ENCODE measurements at regions not wholly inside any gene's neighbourhood (a gene's known extent, or its start where the extent isn't known, plus 50 kb on each side); places are given as distances from the start of the nearest gene placed in this dataset.

GRCh38 chr3:14335774-14336748 lies 66.3 kb upstream of the SLC6A6 start:
- no peak overlapping the region for H3K18ac ChIP-seq (ENCODE audit: low read length)
- H2BK15ac ChIP-seq (replicated peaks; ENCODE audit: low read depth): no peak overlapping the region
- no peak overlapping the region for H2BK5ac ChIP-seq (ENCODE audit: low read length)
- no peak overlapping the region for H4K5ac ChIP-seq (ENCODE audit: low read length)
- no peak overlapping the region for H3K23ac ChIP-seq (ENCODE audit: low read length)
- no peak overlapping the region for H2AK5ac ChIP-seq (ENCODE audit: low read length)
- no peaks in the 10 kb centered on the region for H3K79me1 ChIP-seq (ENCODE audit: low read length)
- no peaks in the 10 kb centered on the region for H3K36me3 ChIP-seq (ENCODE audit: control insufficient read depth, insufficient read depth, low read length)
- H3K4me1 ChIP-seq (ENCODE audit: control insufficient read depth, low read depth, low read length): peaks cover 2% of the 10 kb centered on the region
- H3K79me2 ChIP-seq (ENCODE audit: control insufficient read depth, insufficient read depth, low read length): no peaks in the 10 kb centered on the region
- no peak overlapping the region for H3K27ac ChIP-seq (ENCODE audit: low read depth, low read length)
- no peak overlapping the region for H3K4ac ChIP-seq (ENCODE audit: low read depth, low read length)
- H3K27me3 ChIP-seq (ENCODE audit: insufficient read depth, low read length, poor library complexity): no peaks in the 10 kb centered on the region
- H3K4me2 ChIP-seq (ENCODE audit: low read length): no peak overlapping the region
- no CpG with 5 or more reads among the region's 10 CpGs for WGBS (ENCODE audit: extremely low coverage, insufficient coverage, low lambda C conversion rate)
- no peak overlapping the region for H3K4me3 ChIP-seq (ENCODE audit: low read length)
- no peak for DNase-seq
- H2BK120ac ChIP-seq (ENCODE audit: low read depth, low read length): no peak overlapping the region
- H3K56ac ChIP-seq (ENCODE audit: low read length): no peak overlapping the region
- H3K9ac ChIP-seq (ENCODE audit: low read length): no peak overlapping the region
- no peak overlapping the region for H4K8ac ChIP-seq (ENCODE audit: low read depth, low read length)

GRCh38 chr3:14336749-14337598 lies 65.4 kb upstream of the SLC6A6 start:
- Histone ChIP-seq H3K79me1 (ENCODE audit: low read length) (no peaks in the 10 kb centered on the region), H4K8ac (ENCODE audit: low read depth, low read length) (no peak overlapping the region), H3K36me3 (ENCODE audit: control insufficient read depth, insufficient read depth, low read length) (no peaks in the 10 kb centered on the region), H3K27ac (ENCODE audit: low read depth, low read length) (no peak overlapping the region), H3K9ac (ENCODE audit: low read length) (no peak overlapping the region), H3K4me1 (ENCODE audit: control insufficient read depth, low read depth, low read length) (peaks cover 2% of the 10 kb centered on the region), H3K79me2 (ENCODE audit: control insufficient read depth, insufficient read depth, low read length) (no peaks in the 10 kb centered on the region), H2AK5ac (ENCODE audit: low read length) (no peak overlapping the region), H3K4me2 (ENCODE audit: low read length) (no peak overlapping the region), H3K4ac (ENCODE audit: low read depth, low read length) (no peak overlapping the region), H2BK15ac (replicated peaks; ENCODE audit: low read depth) (no peak overlapping the region), H3K18ac (ENCODE audit: low read length) (no peak overlapping the region), H3K4me3 (ENCODE audit: low read length) (no peak overlapping the region), H3K23ac (ENCODE audit: low read length) (no peak overlapping the region), H2BK120ac (ENCODE audit: low read depth, low read length) (no peak overlapping the region), H3K27me3 (ENCODE audit: insufficient read depth, low read length, poor library complexity) (no peaks in the 10 kb centered on the region), H4K5ac (ENCODE audit: low read length) (no peak overlapping the region), H3K56ac (ENCODE audit: low read length) (no peak overlapping the region), H2BK5ac (ENCODE audit: low read length) (no peak overlapping the region)
- no CpG with 5 or more reads among the region's 17 CpGs for WGBS (ENCODE audit: extremely low coverage, insufficient coverage, low lambda C conversion rate)
- DNase-seq: no peak

GRCh38 chr3:14337828-14338227 lies 64.6 kb upstream of the SLC6A6 start:
- Histone ChIP-seq H3K56ac (ENCODE audit: low read length) (no peak overlapping the region), H3K18ac (ENCODE audit: low read length) (no peak overlapping the region), H3K27ac (ENCODE audit: low read depth, low read length) (no peak overlapping the region), H2BK15ac (replicated peaks; ENCODE audit: low read depth) (no peak overlapping the region), H3K4me3 (ENCODE audit: low read length) (no peak overlapping the region), H3K27me3 (ENCODE audit: insufficient read depth, low read length, poor library complexity) (no peaks in the 10 kb centered on the region), H3K9ac (ENCODE audit: low read length) (no peak overlapping the region), H2BK120ac (ENCODE audit: low read depth, low read length) (no peak overlapping the region), H2AK5ac (ENCODE audit: low read length) (no peak overlapping the region), H3K36me3 (ENCODE audit: control insufficient read depth, insufficient read depth, low read length) (no peaks in the 10 kb centered on the region), H3K4ac (ENCODE audit: low read depth, low read length) (no peak overlapping the region), H4K5ac (ENCODE audit: low read length) (no peak overlapping the region), H2BK5ac (ENCODE audit: low read length) (no peak overlapping the region), H3K4me1 (ENCODE audit: control insufficient read depth, low read depth, low read length) (peaks cover 2% of the 10 kb centered on the region), H3K79me1 (ENCODE audit: low read length) (no peaks in the 10 kb centered on the region), H4K8ac (ENCODE audit: low read depth, low read length) (no peak overlapping the region), H3K79me2 (ENCODE audit: control insufficient read depth, insufficient read depth, low read length) (no peaks in the 10 kb centered on the region), H3K4me2 (ENCODE audit: low read length) (no peak overlapping the region), H3K23ac (ENCODE audit: low read length) (no peak overlapping the region)
- no CpG with 5 or more reads among the region's 6 CpGs for WGBS (ENCODE audit: extremely low coverage, insufficient coverage, low lambda C conversion rate)
- DNase-seq: no peak

DNA sequence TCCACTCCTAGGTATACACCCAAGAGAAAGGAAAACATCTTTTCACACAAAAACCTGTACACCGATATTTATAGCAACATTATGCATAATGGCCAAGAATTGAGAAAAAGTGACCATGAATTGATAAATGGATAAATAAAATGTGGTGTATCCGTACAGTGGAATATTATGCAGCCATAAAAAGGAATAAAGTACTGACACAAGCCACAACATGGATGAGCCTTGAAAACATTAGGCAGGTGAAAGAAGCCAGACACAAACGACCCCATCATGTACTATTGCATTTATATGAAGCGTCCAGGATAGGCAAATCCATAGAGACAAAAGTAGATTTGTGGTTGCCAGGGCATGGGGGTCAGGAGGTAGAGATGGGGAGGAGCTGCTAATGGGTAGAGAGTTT lies 64.2 kb upstream of the SLC6A6 start:
- H2AK5ac ChIP-seq (ENCODE audit: low read length): no peak overlapping the region
- no peaks in the 10 kb centered on the region for H3K79me2 ChIP-seq (ENCODE audit: control insufficient read depth, insufficient read depth, low read length)
- H3K56ac ChIP-seq (ENCODE audit: low read length): no peak overlapping the region
- H4K8ac ChIP-seq (ENCODE audit: low read depth, low read length): no peak overlapping the region
- H4K5ac ChIP-seq (ENCODE audit: low read length): no peak overlapping the region
- no peak overlapping the region for H3K4me2 ChIP-seq (ENCODE audit: low read length)
- H3K27ac ChIP-seq (ENCODE audit: low read depth, low read length): no peak overlapping the region
- H3K79me1 ChIP-seq (ENCODE audit: low read length): no peaks in the 10 kb centered on the region
- H3K18ac ChIP-seq (ENCODE audit: low read length): no peak overlapping the region
- no peak overlapping the region for H3K4me3 ChIP-seq (ENCODE audit: low read length)
- H3K4ac ChIP-seq (ENCODE audit: low read depth, low read length): no peak overlapping the region
- H2BK15ac ChIP-seq (replicated peaks; ENCODE audit: low read depth): no peak overlapping the region
- H3K23ac ChIP-seq (ENCODE audit: low read length): no peak overlapping the region
- no peak overlapping the region for H3K9ac ChIP-seq (ENCODE audit: low read length)
- H3K36me3 ChIP-seq (ENCODE audit: control insufficient read depth, insufficient read depth, low read length): no peaks in the 10 kb centered on the region
- no peak overlapping the region for H2BK120ac ChIP-seq (ENCODE audit: low read depth, low read length)
- WGBS (ENCODE audit: extremely low coverage, insufficient coverage, low lambda C conversion rate): no CpG with 5 or more reads among the region's 4 CpGs
- no peak overlapping the region for H2BK5ac ChIP-seq (ENCODE audit: low read length)
- no peak for DNase-seq
- H3K27me3 ChIP-seq (ENCODE audit: insufficient read depth, low read length, poor library complexity): no peaks in the 10 kb centered on the region
- H3K4me1 ChIP-seq (ENCODE audit: control insufficient read depth, low read depth, low read length): peaks cover 2% of the 10 kb centered on the region

- H3K4me1 ChIP-seq (ENCODE audit: control insufficient read depth, low read depth, low read length): peaks cover 2% of the 10 kb centered on the region
- H3K4ac ChIP-seq (ENCODE audit: low read depth, low read length): no peak overlapping the region
- H2BK15ac ChIP-seq (replicated peaks; ENCODE audit: low read depth): no peak overlapping the region
- H3K79me2 ChIP-seq (ENCODE audit: control insufficient read depth, insufficient read depth, low read length): no peaks in the 10 kb centered on the region
- H4K8ac ChIP-seq (ENCODE audit: low read depth, low read length): no peak overlapping the region
- H2BK5ac ChIP-seq (ENCODE audit: low read length): no peak overlapping the region
- no peak overlapping the region for H3K27ac ChIP-seq (ENCODE audit: low read depth, low read length)
- no peaks in the 10 kb centered on the region for H3K79me1 ChIP-seq (ENCODE audit: low read length)
- no peaks in the 10 kb centered on the region for H3K27me3 ChIP-seq (ENCODE audit: insufficient read depth, low read length, poor library complexity)
- H4K5ac ChIP-seq (ENCODE audit: low read length): no peak overlapping the region
- H3K23ac ChIP-seq (ENCODE audit: low read length): no peak overlapping the region
- H3K56ac ChIP-seq (ENCODE audit: low read length): no peak overlapping the region
- no peak for DNase-seq
- H3K18ac ChIP-seq (ENCODE audit: low read length): no peak overlapping the region
- H3K9ac ChIP-seq (ENCODE audit: low read length): no peak overlapping the region
- H3K4me2 ChIP-seq (ENCODE audit: low read length): no peak overlapping the region
- no CpG with 5 or more reads among the region's 7 CpGs for WGBS (ENCODE audit: extremely low coverage, insufficient coverage, low lambda C conversion rate)
- no peaks in the 10 kb centered on the region for H3K36me3 ChIP-seq (ENCODE audit: control insufficient read depth, insufficient read depth, low read length)
- H3K4me3 ChIP-seq (ENCODE audit: low read length): no peak overlapping the region
- H2BK120ac ChIP-seq (ENCODE audit: low read depth, low read length): no peak overlapping the region
- no peak overlapping the region for H2AK5ac ChIP-seq (ENCODE audit: low read length)
Observed at GRCh38 chr3:14338898-14339458, 63.4 kb upstream of the SLC6A6 start.
